Activated CD8-positive, alpha-beta memory T cell treated with anti-CD3 and anti-CD28 coated beads, Interleukin-2, amount 50 U/mL, for 48 hours (primary cell): ENCODE measurements at regions not wholly inside any gene's neighbourhood (a gene's known extent, or its start where the extent isn't known, plus 50 kb on each side); places are given as distances from the start of the nearest gene placed in this dataset.

Source experiments
- DNase-seq: peaks from one replicate; pipeline ENCODE4 v3.0.0-alpha.2; 2020

DNA sequence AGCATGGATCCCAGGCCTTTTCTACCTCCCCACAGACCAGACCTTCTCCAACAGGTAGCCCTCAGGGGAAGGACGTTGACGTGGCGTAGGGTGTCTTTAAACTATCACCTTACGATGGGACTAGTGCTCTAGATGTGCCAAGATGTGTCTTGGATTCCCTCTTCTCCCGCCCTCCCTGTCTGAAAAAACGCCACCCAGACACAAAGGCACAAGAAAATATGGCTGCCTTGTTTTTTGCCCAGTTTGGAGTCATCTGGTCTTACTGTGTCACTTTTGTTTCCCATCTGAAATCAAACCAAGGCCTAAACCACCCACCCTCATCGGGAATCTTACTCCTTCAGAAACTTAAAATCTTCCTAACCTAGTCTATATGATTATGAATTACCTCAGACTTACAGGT is 235.4 kb downstream of the OR13H1 start:
- no peak for DNase-seq

DNA sequence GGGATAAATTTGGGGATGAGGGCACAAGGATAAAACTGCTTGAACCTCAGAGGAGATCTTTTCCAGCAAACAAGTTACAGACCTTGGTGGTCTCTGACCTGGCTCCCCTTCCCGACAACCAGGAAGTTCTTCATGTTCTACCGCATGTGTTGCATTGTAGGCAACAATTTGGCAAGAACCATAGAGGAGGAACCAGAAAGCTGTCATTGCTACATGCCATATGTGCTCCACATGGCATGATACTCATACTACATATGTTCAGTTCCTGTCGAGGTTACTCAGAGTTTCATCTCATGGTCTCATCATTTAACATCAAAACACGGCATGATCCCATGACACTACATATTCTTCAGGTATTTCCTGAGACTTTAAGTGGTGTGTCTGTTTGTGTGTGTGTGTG is 235.9 kb downstream of the OR13H1 start:
- no peak for DNase-seq

DNA sequence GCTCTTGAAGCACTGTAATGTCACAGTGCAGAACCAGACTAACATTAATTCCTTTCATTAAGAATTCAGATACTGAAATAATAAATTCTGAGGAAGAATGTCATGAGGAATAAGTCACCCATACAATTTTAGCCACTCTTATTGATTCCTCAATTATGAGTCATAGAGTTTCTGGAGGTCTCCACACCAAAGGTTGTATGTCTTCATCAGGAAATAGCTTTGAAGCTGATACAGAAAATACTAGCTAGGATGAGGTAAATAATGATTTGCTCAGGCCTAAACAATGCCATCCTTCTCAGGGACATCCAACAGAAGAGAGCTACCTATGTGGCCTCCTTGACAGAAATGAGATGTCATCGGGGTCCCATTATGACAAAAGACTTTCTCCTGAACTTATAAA is 238.8 kb downstream of the OR13H1 start:
- DNase-seq = no peak

DNA sequence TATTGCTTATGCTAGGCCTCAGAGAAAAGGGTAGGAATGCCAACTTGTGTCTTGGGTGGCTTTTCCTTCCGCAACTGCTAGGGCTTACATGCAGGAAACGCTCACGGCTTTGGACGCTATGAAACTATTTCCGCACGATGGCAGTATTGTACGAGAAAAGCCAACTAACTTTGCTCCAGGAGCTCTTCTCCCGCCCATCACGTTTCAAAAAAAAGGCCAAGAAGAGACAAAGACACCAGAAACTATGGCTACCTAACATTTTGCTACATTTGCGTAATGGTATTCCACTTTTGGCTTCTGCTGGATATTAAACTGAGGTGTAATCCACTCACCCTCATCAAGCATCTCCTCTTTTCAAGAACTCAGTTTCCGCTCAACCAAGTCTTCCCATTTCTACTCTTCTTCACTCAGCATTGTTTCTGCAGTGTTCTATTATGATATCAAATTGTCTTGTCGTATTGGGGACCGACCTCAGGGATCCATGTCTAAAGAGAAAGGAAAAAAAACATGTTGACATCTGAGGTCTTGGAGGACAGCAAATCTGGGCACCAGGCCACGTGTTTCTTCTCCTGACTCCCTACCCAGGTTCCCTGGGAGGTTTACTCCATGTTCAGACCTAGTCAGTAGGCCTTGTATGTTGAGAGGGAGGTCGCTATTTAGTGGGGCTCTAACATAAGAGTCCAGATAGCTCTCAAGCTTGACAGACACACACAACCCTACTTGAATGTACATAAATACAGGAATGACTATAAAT is 239.4 kb upstream of the STK26 start:
- DNase-seq = no peak

DNA sequence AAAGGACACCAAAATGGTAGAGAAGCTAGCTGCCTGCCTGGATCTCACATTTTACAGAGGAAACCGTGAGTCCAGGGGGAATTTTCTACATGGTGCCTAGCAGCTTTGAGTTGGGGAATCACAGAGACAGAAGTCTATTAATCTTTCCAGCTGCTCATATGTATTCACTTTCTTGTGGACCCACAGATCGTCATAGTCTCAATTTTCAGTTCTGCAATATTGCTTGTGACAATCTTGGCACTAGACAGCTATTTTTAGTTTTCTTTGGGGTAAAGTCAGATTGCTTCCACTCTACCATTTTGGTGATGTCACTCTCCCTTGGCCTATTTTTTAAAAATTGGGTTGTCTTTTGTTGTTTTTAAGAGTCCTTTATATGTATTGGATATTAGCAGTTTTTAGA is 233.4 kb upstream of the STK26 start:
- DNase-seq = no peak

DNA sequence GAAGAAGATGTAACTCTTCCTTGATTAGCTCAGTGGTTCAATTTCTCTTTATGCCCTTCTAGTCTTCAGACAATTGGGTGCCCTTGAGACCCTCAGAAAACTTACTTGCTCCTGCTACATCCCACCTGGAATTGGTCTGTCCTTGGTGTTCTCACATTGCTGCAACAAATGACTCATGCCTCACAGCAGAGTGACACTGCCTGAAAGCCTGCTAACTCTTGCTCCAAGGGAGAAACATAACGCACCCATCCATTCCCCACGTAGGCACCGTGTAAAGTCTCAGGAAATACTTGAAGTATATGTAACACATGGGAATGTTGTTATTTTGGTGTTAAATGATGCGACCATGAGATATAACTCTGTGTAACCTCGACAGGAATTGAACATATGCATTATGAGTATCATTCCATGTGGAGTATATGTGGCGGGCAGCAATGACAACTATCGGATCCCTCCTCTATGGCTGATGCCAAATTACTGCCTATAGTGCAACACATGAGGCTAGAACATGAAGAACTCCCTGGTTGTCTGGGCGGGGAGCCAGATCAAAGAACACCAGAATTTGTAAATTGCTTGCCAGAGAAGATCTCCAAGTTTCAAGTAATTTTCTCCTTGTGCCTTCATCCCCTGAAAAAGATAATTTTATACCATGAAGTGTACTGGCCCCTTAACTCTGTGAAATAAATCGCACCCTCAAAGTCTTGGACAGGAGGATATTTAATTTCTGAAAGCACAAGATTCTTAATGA is 231.3 kb upstream of the STK26 start:
- no peak for DNase-seq

DNA sequence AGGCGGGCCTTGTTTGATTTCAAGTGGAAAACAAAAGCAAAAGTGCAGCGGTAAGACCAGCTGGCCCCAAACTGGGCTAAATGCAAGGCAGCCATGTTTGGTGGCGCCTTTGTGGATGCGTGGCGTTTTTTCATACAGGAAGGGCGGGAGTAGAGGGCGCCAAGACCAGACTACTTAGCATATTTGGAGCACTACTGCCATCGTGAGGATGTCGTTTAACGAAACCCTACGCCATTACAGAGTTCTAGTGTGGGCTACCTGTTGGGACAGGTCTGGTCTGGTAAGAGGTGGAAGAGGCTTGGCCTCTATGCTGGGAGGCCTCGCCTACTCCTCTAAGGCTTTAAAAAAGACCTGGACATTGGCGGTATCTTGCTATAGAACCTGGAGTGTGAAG is 230.7 kb upstream of the STK26 start:
- no peak for DNase-seq

DNA sequence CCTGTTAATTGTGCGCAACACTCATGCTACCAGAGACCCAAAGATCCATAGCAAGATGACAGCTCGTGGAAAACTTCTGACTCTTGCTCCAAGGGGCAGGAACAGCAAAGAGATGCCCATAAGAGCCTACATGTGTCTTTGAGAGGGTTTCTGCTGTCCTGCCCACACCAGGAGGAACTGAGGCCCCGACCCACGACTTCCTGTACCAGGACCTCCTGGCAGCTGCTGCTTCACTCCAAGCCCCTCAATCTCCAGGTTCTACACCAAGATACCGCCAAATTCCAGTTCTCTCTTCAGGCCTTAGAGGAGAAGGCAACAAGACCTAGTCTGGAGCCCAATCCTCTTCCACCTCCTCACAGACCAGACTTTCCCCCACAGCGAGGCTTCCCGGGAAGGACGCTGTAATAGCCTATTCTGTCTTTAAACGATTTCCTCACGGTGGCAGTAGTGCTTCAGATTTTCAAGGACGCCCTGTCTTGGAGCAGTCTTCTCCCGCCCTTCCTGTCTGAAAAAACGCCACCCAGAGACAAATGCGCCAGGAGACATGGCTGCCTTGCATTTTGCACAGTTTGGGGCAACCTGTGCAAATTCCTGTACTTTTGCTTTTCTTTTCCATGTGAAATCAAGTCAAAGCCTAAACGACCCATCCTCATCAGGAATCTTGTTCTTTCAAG is 230.2 kb upstream of the STK26 start:
- DNase-seq = no peak

DNA sequence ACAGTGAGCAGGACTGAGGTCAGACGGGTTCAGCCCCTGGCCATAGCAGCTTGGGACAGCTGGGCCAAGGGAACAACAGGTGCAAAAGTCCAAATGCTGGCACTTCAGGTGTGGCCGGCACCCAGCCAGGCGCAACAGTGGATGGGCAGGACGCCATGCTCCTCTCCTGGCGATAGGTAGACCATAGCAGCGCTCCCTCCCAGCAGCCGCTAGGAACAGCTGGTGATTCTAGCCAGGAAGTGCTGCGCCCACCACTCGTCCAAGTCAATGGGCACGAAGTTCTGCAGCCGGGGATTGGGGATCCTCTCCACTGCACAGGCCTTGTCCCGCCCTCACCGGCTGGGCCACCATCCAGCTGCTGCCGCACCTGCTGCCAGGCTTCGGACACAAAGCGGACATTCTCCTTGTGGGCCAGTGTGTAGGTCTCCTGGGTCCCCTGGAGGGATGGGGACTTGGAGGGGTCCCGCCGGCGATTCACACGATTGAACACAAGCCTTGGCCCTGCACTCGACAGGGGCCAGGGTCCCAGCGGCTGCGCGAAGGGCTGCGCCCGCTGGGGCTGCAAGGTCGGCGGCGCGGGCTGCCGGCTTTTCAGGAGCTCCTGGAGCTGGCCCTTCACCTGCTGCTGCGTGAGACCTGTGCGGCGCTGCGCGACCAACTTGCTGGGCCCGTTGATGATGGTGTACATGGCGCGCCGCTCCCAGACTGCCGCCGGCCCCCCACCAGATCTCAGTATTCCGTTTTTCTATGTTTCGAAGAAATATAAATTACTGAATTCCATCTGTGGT is 227.5 kb upstream of the STK26 start:
- DNase-seq = no peak

DNA sequence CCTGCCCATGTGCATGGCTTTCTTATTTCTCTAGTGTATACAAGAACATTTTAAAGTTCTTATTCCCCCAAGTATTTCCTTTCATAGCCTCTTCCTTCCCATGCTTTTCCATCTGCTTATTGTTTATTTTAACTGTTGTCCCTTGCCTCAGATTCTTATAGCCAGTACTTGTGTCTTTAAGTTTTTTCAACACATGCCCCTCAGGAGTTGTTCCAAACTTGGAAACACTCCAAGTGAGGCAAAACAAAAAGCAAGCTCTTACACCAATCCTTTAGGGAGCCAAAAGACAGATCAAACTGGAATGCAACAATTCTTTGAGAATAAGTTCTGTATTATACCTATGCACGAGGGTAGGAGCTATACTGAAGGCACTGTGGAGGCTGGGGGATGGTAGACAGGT is 222.0 kb upstream of the STK26 start:
- DNase-seq = no peak

DNA sequence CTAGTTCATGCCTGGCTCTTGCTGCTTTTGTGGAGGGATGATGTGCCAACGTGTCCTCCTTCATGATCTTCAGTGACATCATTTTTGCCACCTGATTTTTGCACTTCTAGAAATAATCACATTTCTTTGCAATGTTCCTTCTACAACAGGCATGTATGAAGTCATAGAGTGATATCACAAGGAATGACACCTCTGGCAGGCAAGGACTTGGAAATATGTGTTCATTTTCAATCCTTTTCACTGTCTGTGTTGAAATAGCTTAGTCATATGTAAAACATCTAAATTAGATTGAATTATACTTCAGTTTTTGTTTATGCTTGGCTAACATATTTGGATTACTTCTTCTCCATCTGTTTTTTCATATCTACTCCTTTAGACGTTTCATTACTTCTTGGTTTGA is 221.2 kb upstream of the STK26 start:
- no peak for DNase-seq

DNA sequence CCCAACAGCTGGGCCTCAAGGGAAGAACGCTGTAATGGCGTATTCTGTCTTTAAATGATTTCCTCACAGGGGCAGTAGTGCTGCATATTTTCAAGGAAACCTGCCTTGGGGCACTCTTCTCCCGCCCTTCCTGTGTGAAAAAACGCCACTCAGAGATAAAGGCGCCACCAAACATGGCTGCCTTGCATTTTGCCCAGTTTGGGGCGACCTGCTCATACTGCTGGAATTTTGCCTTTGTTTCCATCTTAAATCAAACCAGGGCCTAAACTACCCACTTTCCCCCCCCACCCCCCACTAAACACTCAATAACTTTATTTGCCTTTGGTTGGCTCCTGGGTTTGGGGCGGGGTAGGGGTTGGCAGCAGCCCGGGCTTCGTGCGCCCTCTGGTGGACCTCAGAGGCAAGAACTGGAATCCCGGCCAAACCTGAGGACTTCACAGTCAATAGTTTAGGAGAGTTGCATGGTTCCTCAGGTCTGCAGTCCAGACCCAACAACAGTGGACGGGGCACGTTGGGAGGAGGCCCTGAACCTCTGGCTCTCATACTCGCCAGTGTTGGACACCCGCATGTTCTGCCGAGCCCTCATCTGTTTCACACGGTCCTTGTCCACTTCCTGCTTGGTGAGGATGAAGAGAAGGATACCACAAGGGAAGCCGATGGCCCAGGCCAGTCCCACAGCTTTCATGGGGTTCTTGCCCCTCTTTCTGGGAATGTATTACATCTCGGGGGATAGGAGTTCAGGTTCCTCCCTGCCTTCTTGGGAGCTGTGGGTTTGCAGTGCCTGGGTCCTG is 220.1 kb upstream of the STK26 start:
- DNase-seq = peak; percentile 53

DNA sequence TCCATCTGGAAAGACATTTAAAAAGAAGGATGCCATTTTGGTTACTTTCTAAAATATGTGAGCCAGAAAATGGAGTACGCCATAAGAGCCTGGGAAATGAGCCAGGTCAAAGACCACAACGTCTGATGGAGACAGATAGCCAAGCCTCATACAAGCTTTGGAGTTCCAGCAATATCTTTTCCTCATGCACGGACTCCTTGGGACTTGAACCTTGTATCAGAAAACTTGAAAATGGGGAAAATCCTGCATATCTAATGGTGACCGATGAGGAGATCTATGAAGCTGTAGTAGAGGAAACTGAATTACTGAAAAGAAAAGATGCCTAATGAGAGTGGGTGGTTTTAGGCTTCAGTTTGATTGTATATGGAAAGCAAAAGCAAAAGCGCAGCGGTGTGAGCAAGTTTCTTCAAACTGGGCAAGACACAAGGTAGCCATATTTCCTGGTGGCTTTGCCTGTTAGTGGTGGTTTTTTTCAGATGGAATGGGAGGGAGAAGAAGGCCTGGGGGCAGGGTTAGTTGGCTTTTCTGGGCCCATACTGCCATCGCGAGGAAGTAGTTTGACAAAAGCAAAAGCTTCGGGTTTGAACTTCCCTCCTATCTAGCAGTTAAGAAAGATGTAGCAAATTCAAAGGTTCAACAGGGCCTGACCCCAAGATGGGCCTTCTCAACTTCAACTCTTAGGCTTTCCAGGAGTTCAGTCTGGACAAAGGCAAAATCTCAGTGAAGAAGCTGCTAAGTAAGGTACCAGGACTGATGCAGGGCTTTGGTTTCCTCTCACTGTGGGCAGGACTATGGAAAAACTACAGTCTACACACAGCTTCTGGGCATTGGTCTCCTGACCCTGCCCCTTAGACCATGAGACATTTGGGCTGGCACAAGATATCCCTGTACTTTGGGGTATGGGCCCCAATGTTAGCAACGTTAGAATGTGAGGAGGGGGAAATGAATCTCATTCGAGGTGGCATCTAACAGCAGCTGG is 210.0 kb upstream of the STK26 start:
- DNase-seq = peak; percentile 57

DNA sequence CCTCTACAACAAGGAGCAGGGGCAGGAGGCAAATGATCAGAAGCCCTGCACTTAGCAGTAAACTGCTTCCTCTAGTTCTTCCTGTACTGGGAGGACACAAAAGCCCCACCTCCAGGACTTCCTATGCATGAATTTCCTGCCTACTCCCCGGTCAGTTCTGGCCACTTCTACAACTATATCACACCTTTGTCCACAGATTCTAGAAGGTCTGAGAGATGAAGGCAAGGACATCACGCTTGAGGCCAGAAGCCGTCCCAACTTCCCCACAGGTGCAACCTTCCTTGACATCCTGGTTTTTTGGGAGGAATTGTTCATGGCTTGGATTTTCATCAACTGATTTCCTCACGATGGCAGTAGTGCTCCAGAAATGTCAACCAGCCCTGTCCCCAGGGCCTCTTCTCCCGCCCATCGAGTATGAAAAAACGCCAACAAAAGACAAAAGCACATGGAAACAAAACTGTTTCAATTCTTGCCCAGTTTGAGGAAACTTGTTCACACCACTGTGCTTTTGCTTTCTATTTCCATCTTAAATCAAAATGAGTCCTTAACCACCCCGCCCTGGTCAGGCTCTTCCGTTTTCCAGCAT is 206.5 kb upstream of the STK26 start:
- DNase-seq = no peak

DNA sequence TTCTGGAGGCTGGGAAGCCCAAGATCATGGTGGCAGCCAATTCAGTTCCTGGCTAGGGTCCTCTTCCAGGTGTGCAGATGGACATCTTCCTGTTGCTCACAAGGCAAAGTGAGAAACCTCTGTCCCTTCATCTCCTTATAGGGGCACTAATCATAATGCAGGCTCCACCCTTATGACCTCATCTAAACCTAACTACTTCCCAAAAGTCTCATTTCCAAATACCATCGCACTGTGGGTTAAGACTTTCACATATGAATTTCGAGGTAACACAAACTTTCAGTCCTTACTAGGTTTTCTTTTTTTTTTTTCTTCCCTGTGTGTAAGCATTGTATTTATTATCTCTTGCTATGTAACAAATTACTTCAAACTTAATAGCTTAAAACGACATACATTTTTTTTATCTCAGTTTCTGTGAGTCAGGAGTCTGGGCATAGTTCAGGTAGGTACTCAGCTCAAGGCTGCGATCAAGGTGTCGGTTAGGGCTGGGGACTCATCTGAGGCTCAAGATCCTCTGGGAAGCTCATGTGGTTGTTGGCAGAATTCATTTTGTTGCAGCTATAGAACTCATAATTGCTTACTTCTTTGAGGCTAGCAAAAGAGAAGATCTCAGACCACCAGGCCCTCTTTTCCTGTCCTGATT is 204.7 kb upstream of the STK26 start:
- no peak for DNase-seq

DNA sequence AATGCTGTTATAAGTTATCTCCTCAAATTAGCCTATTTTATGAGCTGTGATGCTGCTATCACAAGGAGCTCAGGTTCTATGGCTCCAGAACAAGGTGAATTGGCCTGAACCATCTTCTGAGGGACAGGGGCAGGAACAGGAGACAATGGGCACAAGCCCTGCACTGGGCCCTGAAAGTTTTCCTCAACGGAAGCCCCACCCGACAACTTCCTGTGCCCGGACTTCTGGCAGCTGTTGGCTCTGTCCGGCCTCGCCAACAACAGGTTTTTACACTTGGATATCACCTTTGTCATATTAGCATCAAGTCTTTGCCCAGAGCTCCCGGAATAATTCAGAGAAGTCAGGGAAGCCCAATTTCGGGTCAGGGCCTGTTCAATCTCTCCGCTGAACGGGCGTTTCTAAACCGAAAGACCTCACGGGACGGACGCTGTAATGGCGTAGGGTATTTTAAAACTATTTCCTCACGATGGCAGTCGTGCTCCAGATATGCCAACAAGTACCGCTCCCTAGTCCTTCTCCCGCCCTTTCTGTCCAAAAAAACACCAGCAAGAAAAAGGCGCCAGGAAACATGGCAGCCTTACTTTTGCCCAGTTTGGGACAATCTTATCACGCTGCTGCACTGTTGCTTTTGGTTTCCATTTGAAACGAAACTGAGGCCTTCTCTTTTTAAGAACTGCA is 201.0 kb upstream of the STK26 start:
- DNase-seq = no peak

DNA sequence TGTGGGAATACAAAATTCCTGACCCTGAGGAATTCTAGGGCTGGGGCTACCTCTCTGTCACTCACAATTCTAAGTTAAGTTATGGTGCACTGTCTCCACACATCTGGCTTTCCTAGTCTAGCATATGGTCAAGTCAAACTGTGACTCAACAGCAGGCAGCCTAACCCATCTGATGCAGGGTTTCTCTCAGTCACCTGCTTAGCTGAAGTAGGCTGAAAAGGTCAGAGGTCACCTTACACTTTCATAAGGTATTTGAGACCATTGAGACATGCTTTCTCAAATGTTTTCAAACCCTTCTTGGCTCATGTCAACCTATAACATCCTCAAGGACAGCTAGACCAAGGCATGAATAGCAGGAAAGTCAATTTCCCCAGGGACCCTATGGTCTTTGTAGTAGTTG is 196.5 kb upstream of the STK26 start:
- no peak for DNase-seq

DNA sequence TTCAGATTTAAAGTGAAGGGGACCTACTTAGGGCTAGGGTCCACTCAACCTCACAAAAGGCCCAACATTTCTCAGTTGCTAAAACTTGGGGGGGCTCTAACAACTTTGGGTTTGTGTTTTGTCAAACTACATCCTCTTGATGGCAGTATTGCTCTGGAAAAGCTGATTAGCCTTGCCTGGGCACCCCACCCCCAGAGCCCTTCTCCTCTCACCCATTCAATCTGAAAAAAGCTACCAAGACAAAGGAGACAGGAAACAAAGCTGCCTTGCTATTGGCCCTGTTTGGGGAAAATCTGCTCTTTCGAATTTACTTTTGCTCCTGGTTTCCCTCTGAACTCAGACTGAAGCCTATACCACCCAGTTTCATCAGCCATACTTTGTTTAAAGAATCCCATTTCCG is 195.2 kb upstream of the STK26 start:
- DNase-seq = no peak

DNA sequence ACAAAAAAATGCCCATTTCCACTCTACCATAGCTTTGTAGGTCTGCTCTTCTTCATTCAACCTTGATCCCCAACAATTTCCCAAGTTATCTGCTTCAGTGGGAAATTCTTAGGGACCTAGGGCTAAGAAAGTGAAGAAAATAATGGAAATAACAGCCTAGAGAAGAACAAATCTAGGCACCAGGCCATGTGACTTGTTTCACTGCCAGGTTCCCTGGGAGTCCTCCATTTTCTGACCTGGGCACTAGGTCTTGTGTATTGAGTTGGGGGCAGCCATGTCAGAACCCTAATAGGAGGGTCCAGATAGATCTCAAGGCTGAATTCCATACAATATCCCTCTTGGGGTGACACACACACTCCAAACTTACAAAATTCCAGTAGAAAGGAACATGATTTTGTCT is 194.6 kb upstream of the STK26 start:
- DNase-seq = no peak
